H1 (cell line): ENCODE measurements at regions not wholly inside any gene's neighbourhood (a gene's known extent, or its start where the extent isn't known, plus 50 kb on each side); places are given as distances from the start of the nearest gene placed in this dataset.

Source experiments
- CTCF ChIA-PET: fragments of 300-600 bp; sonication (Branson Sonifier 250); formaldehyde crosslinking; loops from one replicate; lab custom pipeline; 2021; ENCODE audit not compliant: partially characterized antibody; lab: Charles Lee
- POLR2A ChIA-PET: fragments of 300-600 bp; sonication (Branson Sonifier 250); formaldehyde crosslinking; loops from one replicate; lab custom pipeline; 2021; ENCODE audit warnings: inconsistent platforms; ENCODE audit not compliant: partially characterized antibody; lab: Charles Lee
- DNase-seq, 2 experiments: peaks; one replicate each; pipeline versions ENCODE4 v3.0.0 to v3.0.0-alpha.2; 2010 to 2022; ENCODE audit warnings: low spot score in 2 of 2, low read depth in 1 of 2, mixed read lengths in 1 of 2
- FAIRE-seq: peaks from 2 replicates; lab custom pipeline; 2011; peaks lifted over from hg19 to GRCh38; lab: Jason Lieb, UNC
- H2AFZ ChIP-seq: 2 replicates; pipeline ENCODE4 v1.8.1; 2012; ENCODE audit warnings: low read length, inconsistent platforms
- H2AK5ac ChIP-seq: 2 replicates; pipeline ENCODE4 v1.6.1; 2013; ENCODE audit warnings: low read depth, low read length
- H2BK120ac ChIP-seq: replicated peaks from 2 replicates; pipeline ENCODE3; 2013; ENCODE audit warnings: low read depth, low read length, inconsistent platforms
- H2BK12ac ChIP-seq: 2 replicates; pipeline ENCODE4 v1.6.1; 2013; ENCODE audit warnings: low read depth, low read length
- H2BK15ac ChIP-seq: 2 replicates; pipeline ENCODE4 v1.6.1; 2013; ENCODE audit warnings: low read length
- H2BK20ac ChIP-seq: 2 replicates; pipeline ENCODE4 v1.6.1; 2013; ENCODE audit warnings: low read length
- H2BK5ac ChIP-seq: 2 replicates; pipeline ENCODE4 v1.6.1; 2013; ENCODE audit warnings: low read depth, low read length
- H3K14ac ChIP-seq: 2 replicates; pipeline ENCODE4 v1.6.1; 2013; ENCODE audit warnings: inconsistent platforms; ENCODE audit not compliant: insufficient read length
- H3K18ac ChIP-seq: 2 replicates; pipeline ENCODE4 v1.6.1; 2013; ENCODE audit warnings: low read length; ENCODE audit errors: extremely low read depth
- H3K23ac ChIP-seq: 2 replicates; pipeline ENCODE4 v1.6.1; 2013; ENCODE audit warnings: inconsistent platforms; ENCODE audit not compliant: insufficient read length
- H3K23me2 ChIP-seq: 2 replicates; pipeline ENCODE4 v1.6.1; 2013; ENCODE audit warnings: low read depth, low read length
- H3K27ac ChIP-seq: 2 replicates; pipeline ENCODE4 v1.6.1; 2011; ENCODE audit warnings: low read depth, low read length, inconsistent platforms
- H3K27me3 ChIP-seq, 4 experiments: replicated peaks in 1 of 4; 1 replicate in 1 of 4; 2 replicates in 3 of 4; pipeline versions ENCODE4 v1.6.1 to v1.8.1; 2011 to 2013; ENCODE audit warnings: low read length in 3 of 4, mild to moderate bottlenecking in 3 of 4, inconsistent platforms in 2 of 4, mixed read lengths in 2 of 4, moderate library complexity in 1 of 4; ENCODE audit not compliant: control insufficient read depth in 3 of 4, insufficient read depth in 3 of 4; ENCODE audit errors: extremely low read depth in 1 of 4
- H3K36me3 ChIP-seq, 4 experiments: 2 replicates each; pipeline versions ENCODE4 v1.6.1 to v1.8.1; 2011 to 2013; ENCODE audit warnings: mild to moderate bottlenecking in 4 of 4, low read length in 3 of 4, moderate library complexity in 2 of 4, control low read depth in 1 of 4, inconsistent platforms in 1 of 4; ENCODE audit not compliant: insufficient read depth in 4 of 4, control insufficient read depth in 2 of 4
- H3K4ac ChIP-seq: replicated peaks from 2 replicates; pipeline ENCODE3; 2013; ENCODE audit warnings: low read length, low read depth, mixed read lengths, inconsistent platforms; ENCODE audit not compliant: insufficient read length
- H3K4me1 ChIP-seq, 4 experiments: replicated peaks in 1 of 4; 1 replicate in 1 of 4; 2 replicates in 3 of 4; pipeline versions ENCODE4 v1.6.1 to v1.8.1; 2011 to 2013; ENCODE audit warnings: low read length in 3 of 4, inconsistent platforms in 2 of 4, mixed read lengths in 1 of 4; ENCODE audit not compliant: insufficient read depth in 4 of 4, control insufficient read depth in 3 of 4
- H3K4me2 ChIP-seq, 2 experiments: 2 replicates each; pipeline versions ENCODE4 v1.6.1 to v1.8.1; 2011 to 2013; ENCODE audit warnings: low read depth in 2 of 2, low read length in 2 of 2, control low read depth in 1 of 2, inconsistent platforms in 1 of 2, mild to moderate bottlenecking in 1 of 2; ENCODE audit not compliant: insufficient read depth in 1 of 2
- H3K4me3 ChIP-seq, 4 experiments: fragments of 200-600, 300-600 bp in 1 of 4; sonication (generic), shearing (Covaris generic), sonication (Bioruptor Twin) in 1 of 4; 2 replicates each; pipeline versions ENCODE4 v1.5.1 to v1.8.1; 2011 to 2016; ENCODE audit warnings: low read length in 4 of 4, low read depth in 3 of 4, control low read depth in 2 of 4, inconsistent platforms in 2 of 4, mild to moderate bottlenecking in 2 of 4, mixed read lengths in 1 of 4, moderate library complexity in 1 of 4; ENCODE audit not compliant: insufficient read depth in 2 of 4; ENCODE audit errors: extremely low read depth in 1 of 4
- H3K56ac ChIP-seq: replicated peaks from 2 replicates; pipeline ENCODE3; 2013; ENCODE audit warnings: low read depth, mild to moderate bottlenecking, mixed read lengths, low read length, inconsistent platforms; ENCODE audit not compliant: insufficient read length
- H3K79me1 ChIP-seq: 2 replicates; pipeline ENCODE4 v1.6.1; 2013; ENCODE audit warnings: low read depth, low read length, control low read depth
- H3K79me2 ChIP-seq, 2 experiments: 2 replicates each; pipeline versions ENCODE4 v1.6.1 to v1.8.1; 2012 to 2013; ENCODE audit warnings: low read length in 2 of 2, mild to moderate bottlenecking in 2 of 2, inconsistent platforms in 1 of 2; ENCODE audit not compliant: insufficient read depth in 2 of 2, control insufficient read depth in 1 of 2
- H3K9ac ChIP-seq, 4 experiments: replicated peaks in 1 of 4; 1 replicate in 1 of 4; 2 replicates in 3 of 4; pipeline versions ENCODE4 v1.6.1 to v1.8.1; 2011 to 2013; ENCODE audit warnings: low read depth in 3 of 4, low read length in 3 of 4, control low read depth in 2 of 4, mild to moderate bottlenecking in 2 of 4, moderate library complexity in 2 of 4, inconsistent platforms in 1 of 4; ENCODE audit errors: extremely low read depth in 1 of 4
- H3K9me3 ChIP-seq, 2 experiments: 2 replicates each; pipeline versions ENCODE4 v1.6.1 to v1.8.1; 2012 to 2013; ENCODE audit warnings: mild to moderate bottlenecking in 2 of 2, moderate library complexity in 2 of 2, control low read depth in 1 of 2, inconsistent platforms in 1 of 2, low read depth in 1 of 2, low read length in 1 of 2, mixed read lengths in 1 of 2; ENCODE audit not compliant: insufficient read depth in 2 of 2
- H4K20me1 ChIP-seq, 2 experiments: replicated peaks in 1 of 2; 2 replicates each; pipeline versions ENCODE3 to v1.8.1; 2011 to 2013; ENCODE audit warnings: inconsistent platforms in 2 of 2, low read length in 2 of 2, mild to moderate bottlenecking in 1 of 2; ENCODE audit not compliant: insufficient read depth in 2 of 2, control insufficient read depth in 1 of 2
- H4K5ac ChIP-seq: 2 replicates; pipeline ENCODE4 v1.6.1; 2013; ENCODE audit warnings: low read length, low read depth, mixed read lengths, inconsistent platforms; ENCODE audit not compliant: insufficient read length
- H4K8ac ChIP-seq: 2 replicates; pipeline ENCODE4 v1.8.0; 2013; ENCODE audit warnings: mild to moderate bottlenecking, moderate library complexity, low read length, inconsistent platforms; ENCODE audit not compliant: insufficient read depth; ENCODE audit errors: extremely low read depth
- H4K91ac ChIP-seq: replicated peaks from 2 replicates; pipeline ENCODE3; 2013; ENCODE audit warnings: low read length, mixed read lengths, inconsistent platforms; ENCODE audit not compliant: insufficient read length
- BACH1 ChIP-seq: IDR thresholded peaks from 2 replicates; pipeline ENCODE4 v1.6.1; 2012; ENCODE audit warnings: low read length, improper control_type of control experiment
- BRCA1 ChIP-seq: IDR thresholded peaks from 2 replicates; pipeline ENCODE4 v1.6.1; 2012; ENCODE audit warnings: low read depth, low read length, improper control_type of control experiment
- CEBPB ChIP-seq: IDR thresholded peaks from 2 replicates; pipeline ENCODE4 v1.6.1; 2012; ENCODE audit warnings: low read depth, low read length
- CHD1 ChIP-seq: IDR thresholded peaks from 2 replicates; pipeline ENCODE4 v1.6.1; 2012; ENCODE audit warnings: low read depth, low read length, improper control_type of control experiment
- CTCF ChIP-seq, 3 experiments: IDR thresholded peaks; 1 replicate in 2 of 3; 2 replicates in 1 of 3; pipeline versions ENCODE4 v1.5.1 to v1.6.1; 2011; ENCODE audit warnings: low read length in 3 of 3, mild to moderate bottlenecking in 3 of 3, inconsistent platforms in 2 of 3, low read depth in 1 of 3, moderate library complexity in 1 of 3; ENCODE audit not compliant: insufficient read depth in 1 of 3; ENCODE audit errors: control extremely low read depth in 1 of 3
- GABPA ChIP-seq: IDR thresholded peaks from 2 replicates; pipeline ENCODE4 v1.6.1; 2011; ENCODE audit warnings: mild to moderate bottlenecking, low read length, moderate library complexity, borderline replicate concordance; ENCODE audit not compliant: insufficient read depth
- KDM5A ChIP-seq: fragments of 200-600 bp; IDR thresholded peaks from 2 replicates; pipeline ENCODE4 v1.7.1; 2012; ENCODE audit warnings: mild to moderate bottlenecking, low read length, inconsistent platforms, mixed read lengths
- MAFK ChIP-seq: IDR thresholded peaks from 2 replicates; pipeline ENCODE4 v1.6.1; 2012; ENCODE audit warnings: low read depth, mild to moderate bottlenecking, improper control_type of control experiment, low read length
- PHF8 ChIP-seq: fragments of 200-600 bp; sonication (generic); conservative IDR thresholded peaks from 2 replicates; pipeline ENCODE4 v1.7.1; 2012; ENCODE audit warnings: low read depth, mild to moderate bottlenecking, inconsistent platforms, low read length, moderate library complexity
- RBBP5 ChIP-seq: IDR thresholded peaks from 2 replicates; pipeline ENCODE4 v1.7.1; 2012; ENCODE audit warnings: low read depth, mild to moderate bottlenecking, inconsistent platforms, low read length, moderate library complexity, borderline replicate concordance
- RNF2 ChIP-seq: fragments of 200-900, 300-1000 bp; sonication (generic); IDR thresholded peaks from 2 replicates; pipeline ENCODE4 v1.7.1; 2016; ENCODE audit warnings: borderline replicate concordance, low read depth, mild to moderate bottlenecking, antibody characterized with exemption, low read length; ENCODE audit not compliant: poor library complexity, severe bottlenecking; ENCODE audit errors: missing control alignments
- RXRA ChIP-seq: IDR thresholded peaks from 2 replicates; pipeline ENCODE4 v1.6.1; 2011; ENCODE audit warnings: low read depth, mild to moderate bottlenecking, low read length, moderate library complexity; ENCODE audit not compliant: insufficient read depth
- YY1 ChIP-seq: IDR thresholded peaks from 2 replicates; pipeline ENCODE4 v1.6.1; 2011; ENCODE audit warnings: low read depth, mild to moderate bottlenecking, low read length
- WGBS, 2 experiments: shearing (Covaris generic) in 1 of 2; methylation state at CpG; one replicate each; pipeline versions ENCODE4 v1.1.6 to v1.1.7; 2013 to 2015; ENCODE audit warnings: low lambda C conversion rate in 2 of 2, mixed read lengths in 2 of 2, inconsistent platforms in 1 of 2, low coverage in 1 of 2, missing lambda C conversion rate in 1 of 2; ENCODE audit not compliant: insufficient replicate concordance in 2 of 2, insufficient coverage in 1 of 2, insufficient read length in 1 of 2; ENCODE audit errors: extremely low coverage in 1 of 2, missing lambda C conversion rate in 1 of 2; 5-methylcytosine and 5-hydroxymethylcytosine counted together

GRCh38 chr5:125536582-125536981 is 790.1 kb upstream of the ZNF608 start:
- no peak overlapping the region for H2BK15ac ChIP-seq
- no peak overlapping the region for H3K56ac ChIP-seq
- H4K91ac ChIP-seq: no peak overlapping the region
- ChIA-PET CTCF (no interaction called here), POLR2A (no interaction called here)
- no peaks in the 10 kb centered on the region; a peak in 1 of 4 replicates for H3K9me3 ChIP-seq
- no peak overlapping the region for H2AFZ ChIP-seq
- no peak for DNase-seq
- H3K23ac ChIP-seq: no peak overlapping the region
- H3K27ac ChIP-seq: no peak overlapping the region
- H4K8ac ChIP-seq: no peak overlapping the region
- no peaks in the 10 kb centered on the region for H3K27me3 ChIP-seq
- H4K5ac ChIP-seq: no peak overlapping the region
- no peaks in the 10 kb centered on the region for H3K36me3 ChIP-seq
- H2BK5ac ChIP-seq: no peak overlapping the region
- no peak overlapping the region for H2BK20ac ChIP-seq
- no peaks in the 10 kb centered on the region for H3K4me1 ChIP-seq
- H3K4me3 ChIP-seq: no peak overlapping the region
- no peaks in the 10 kb centered on the region for H3K79me2 ChIP-seq
- H3K4ac ChIP-seq: no peak overlapping the region
- no peak overlapping the region for H3K18ac ChIP-seq
- no peak overlapping the region for H3K9ac ChIP-seq
- WGBS, 2 experiments: 90% methylated on average over 1 of the region's 1 CpG; no CpG with 5 or more reads in 1 of the 2 experiments
- H2BK120ac ChIP-seq: no peak overlapping the region
- H3K14ac ChIP-seq: no peak overlapping the region
- no peak overlapping the region for H3K4me2 ChIP-seq
- no peaks in the 10 kb centered on the region for H4K20me1 ChIP-seq
- no peak overlapping the region for H2BK12ac ChIP-seq
- FAIRE-seq: no peak
- no peak overlapping the region for H2AK5ac ChIP-seq
- no peaks in the 10 kb centered on the region for H3K79me1 ChIP-seq
- H3K23me2 ChIP-seq: no peaks in the 10 kb centered on the region
- TF ChIP-seq CTCF (IDR thresholded peaks at IDR 0.05; ENCODE audit: control extremely low read depth in 1 of 3, insufficient read depth in 1 of 3, low read depth in 1 of 3, low read length in 3 of 3) (no peak), RBBP5 (no peak), RNF2 (no peak), GABPA (no peak), MAFK (no peak), CHD1 (no peak), CEBPB (no peak), RXRA (no peak), YY1 (no peak), KDM5A (no peak), BACH1 (no peak), PHF8 (no peak), BRCA1 (no peak)
